ENCODE measurements at regions not wholly inside any gene's neighbourhood (a gene's known extent, or its start where the extent isn't known, plus 50 kb on each side); places are given as distances from the start of the nearest gene placed in this dataset.
"Not testable (repeated sequence)": the region's sequence is repeated elsewhere in the genome, so short reads cannot be mapped to it uniquely, and the experiment has no call there.

DNA sequence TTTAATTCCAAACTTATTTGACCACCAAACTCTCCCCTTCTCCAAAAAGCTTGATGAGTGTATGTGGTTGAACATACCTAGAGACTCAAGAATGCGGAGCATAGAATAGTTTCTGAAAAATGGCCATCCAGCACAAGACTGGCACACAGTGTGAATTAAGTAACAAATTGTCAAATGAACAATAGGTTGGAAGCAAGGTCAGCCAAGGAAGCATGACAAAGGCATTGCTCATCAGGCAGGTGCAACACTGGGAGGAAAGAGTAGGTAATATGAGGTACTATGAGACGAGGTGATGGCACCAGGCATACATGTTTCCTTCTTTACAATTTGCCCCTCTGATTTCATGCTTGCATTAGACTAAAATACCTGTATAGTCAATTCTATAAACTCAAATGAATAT, 73.7 kb downstream of the DKK1 start:
- no peak for DNase-seq
- Mint-ChIP-seq H3K4me1 (peaks cover 6% of the 10 kb centered on the region), H3K27ac (no peak overlapping the region), H3K4me3 (no peak overlapping the region), H3K9me3 (no peaks in the 10 kb centered on the region), H3K27me3 (ENCODE audit: low read depth, poor library complexity) (no peaks in the 10 kb centered on the region), H3K36me3 (ENCODE audit: low read depth) (no peaks in the 10 kb centered on the region)
- TF ChIP-seq, protein P1, sequence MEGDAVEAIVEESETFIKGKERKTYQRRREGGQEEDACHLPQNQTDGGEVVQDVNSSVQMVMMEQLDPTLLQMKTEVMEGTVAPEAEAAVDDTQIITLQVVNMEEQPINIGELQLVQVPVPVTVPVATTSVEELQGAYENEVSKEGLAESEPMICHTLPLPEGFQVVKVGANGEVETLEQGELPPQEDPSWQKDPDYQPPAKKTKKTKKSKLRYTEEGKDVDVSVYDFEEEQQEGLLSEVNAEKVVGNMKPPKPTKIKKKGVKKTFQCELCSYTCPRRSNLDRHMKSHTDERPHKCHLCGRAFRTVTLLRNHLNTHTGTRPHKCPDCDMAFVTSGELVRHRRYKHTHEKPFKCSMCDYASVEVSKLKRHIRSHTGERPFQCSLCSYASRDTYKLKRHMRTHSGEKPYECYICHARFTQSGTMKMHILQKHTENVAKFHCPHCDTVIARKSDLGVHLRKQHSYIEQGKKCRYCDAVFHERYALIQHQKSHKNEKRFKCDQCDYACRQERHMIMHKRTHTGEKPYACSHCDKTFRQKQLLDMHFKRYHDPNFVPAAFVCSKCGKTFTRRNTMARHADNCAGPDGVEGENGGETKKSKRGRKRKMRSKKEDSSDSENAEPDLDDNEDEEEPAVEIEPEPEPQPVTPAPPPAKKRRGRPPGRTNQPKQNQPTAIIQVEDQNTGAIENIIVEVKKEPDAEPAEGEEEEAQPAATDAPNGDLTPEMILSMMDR (IDR thresholded peaks at IDR 0.05): no peak

DNA sequence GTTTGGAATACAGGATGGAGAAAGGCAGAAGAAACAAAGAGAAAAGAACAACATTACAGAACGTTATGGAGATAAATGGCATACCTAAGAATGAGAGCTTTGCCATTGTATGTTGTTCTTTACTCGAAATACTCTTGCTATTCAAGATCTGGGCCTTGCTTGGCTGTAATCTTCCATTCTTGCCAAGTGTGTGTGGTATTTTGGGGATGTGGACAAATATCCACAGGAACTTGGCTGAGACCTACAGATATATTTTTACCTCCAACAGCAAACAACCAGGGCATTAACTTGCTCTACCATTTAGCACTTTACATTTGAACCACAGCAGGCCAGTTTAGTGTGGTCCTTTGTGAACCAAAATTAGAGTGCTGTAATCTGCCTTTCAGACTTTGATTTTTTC, 76.3 kb downstream of the DKK1 start:
- no peaks in the 10 kb centered on the region for H3K36me3 Mint-ChIP-seq (ENCODE audit: low read depth)
- TF ChIP-seq, protein P1 (IDR thresholded peaks at IDR 0.05): no peak
- H3K4me1 Mint-ChIP-seq: peaks cover 6% of the 10 kb centered on the region
- peaks cover 5% of the 10 kb centered on the region for H3K9me3 Mint-ChIP-seq
- no peak overlapping the region for H3K27ac Mint-ChIP-seq
- no peak overlapping the region for H3K4me3 Mint-ChIP-seq
- no peaks in the 10 kb centered on the region for H3K27me3 Mint-ChIP-seq (ENCODE audit: low read depth, poor library complexity)
- DNase-seq: no peak

DNA sequence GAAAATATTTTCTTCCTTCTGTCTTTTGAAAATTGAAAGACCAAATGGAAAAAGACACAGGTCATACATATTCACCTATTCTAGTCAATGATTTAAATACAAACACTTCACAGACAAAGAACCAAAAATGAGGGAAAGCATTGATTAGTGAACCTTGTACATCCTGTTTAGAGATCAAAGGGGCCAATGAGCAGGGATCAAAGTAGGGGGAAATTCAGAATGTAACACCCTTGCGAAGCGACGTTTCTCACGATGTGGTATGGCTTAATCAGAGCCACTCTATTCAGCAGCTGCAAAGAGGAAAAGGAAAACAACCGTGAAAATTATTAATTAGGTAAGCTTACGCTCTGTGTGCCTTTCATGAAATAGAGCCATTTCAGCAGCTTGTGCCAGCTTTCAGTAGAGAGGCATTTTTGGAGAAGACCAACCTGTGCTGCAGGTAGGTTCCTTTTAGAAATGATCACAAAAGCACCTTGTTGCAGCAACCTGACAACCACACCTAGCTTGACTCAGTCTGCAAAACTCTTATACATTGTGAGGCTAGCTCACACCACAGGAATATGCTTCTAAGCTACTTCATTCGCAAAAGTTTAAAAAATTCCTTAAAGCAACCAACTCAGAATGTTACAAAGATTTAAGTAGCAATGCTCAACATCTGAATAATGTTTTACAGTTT, 78.0 kb downstream of the DKK1 start:
- TF ChIP-seq, protein P1 (IDR thresholded peaks at IDR 0.05): no peak

DNA sequence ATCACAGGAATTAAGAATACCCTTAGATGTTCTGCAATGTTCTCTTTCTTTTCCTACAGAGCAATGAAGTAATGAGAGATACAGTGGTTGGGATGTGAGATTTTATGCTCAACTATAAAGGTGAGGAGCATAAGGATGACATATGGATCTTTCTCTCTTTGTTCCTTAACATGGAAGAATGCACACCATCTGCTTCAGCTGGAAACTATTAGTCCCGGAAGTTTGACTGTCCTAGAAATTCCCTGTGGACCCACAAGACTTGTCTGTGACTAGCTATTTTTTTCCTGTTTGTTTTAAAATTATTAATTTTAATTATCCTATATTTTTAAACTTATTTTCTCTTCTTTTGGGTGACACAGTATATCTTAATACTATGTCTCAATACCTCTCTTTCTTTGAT, 80.2 kb downstream of the DKK1 start:
- H3K27ac Mint-ChIP-seq: no peak overlapping the region

More for the DNA sequence above, 78.0 kb downstream of the DKK1 start:
- no peak overlapping the region for H3K27ac Mint-ChIP-seq
- no peak for DNase-seq
- H3K27me3 Mint-ChIP-seq (ENCODE audit: low read depth, poor library complexity): no peaks in the 10 kb centered on the region
- H3K9me3 Mint-ChIP-seq: peaks cover 5% of the 10 kb centered on the region
- H3K4me1 Mint-ChIP-seq: peaks cover 6% of the 10 kb centered on the region
- no peak overlapping the region for H3K4me3 Mint-ChIP-seq
- H3K36me3 Mint-ChIP-seq (ENCODE audit: low read depth): no peaks in the 10 kb centered on the region

DNA sequence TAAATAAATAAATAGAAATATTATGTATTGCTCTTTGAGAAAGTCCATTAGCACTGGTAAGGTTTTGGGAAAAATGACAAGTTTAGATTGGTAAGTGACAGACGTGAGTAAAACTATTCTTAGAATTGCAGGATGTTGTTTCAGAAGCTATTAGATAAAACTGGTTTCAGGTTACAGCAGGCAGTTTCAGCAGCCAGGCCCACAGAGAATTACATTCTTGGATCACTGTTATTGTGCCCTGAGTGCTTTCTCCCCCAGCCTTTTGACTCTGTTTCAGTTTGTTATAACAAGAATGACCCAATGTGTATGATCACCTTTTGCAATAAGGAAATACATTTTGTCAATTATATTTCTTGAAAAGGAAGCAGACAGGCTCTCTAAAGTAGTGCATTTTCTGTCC, 86.5 kb downstream of the DKK1 start:
- Mint-ChIP-seq H3K9me3 (peaks cover 53% of the 10 kb centered on the region), H3K27ac (no peak overlapping the region), H3K27me3 (ENCODE audit: low read depth, poor library complexity) (no peaks in the 10 kb centered on the region), H3K4me1 (no peaks in the 10 kb centered on the region), H3K36me3 (ENCODE audit: low read depth) (peaks cover 16% of the 10 kb centered on the region), H3K4me3 (no peak overlapping the region)
- TF ChIP-seq, protein P1 (IDR thresholded peaks at IDR 0.05): no peak
- no peak for DNase-seq

More for the DNA sequence above, 80.2 kb downstream of the DKK1 start:
- no peaks in the 10 kb centered on the region for H3K36me3 Mint-ChIP-seq (ENCODE audit: low read depth)
- no peak overlapping the region for H3K4me3 Mint-ChIP-seq
- no peaks in the 10 kb centered on the region for H3K27me3 Mint-ChIP-seq (ENCODE audit: low read depth, poor library complexity)
- peaks cover 10% of the 10 kb centered on the region for H3K9me3 Mint-ChIP-seq
- TF ChIP-seq, protein P1 (IDR thresholded peaks at IDR 0.05): no peak
- no peak for DNase-seq
- H3K4me1 Mint-ChIP-seq: peaks cover 6% of the 10 kb centered on the region

DNA sequence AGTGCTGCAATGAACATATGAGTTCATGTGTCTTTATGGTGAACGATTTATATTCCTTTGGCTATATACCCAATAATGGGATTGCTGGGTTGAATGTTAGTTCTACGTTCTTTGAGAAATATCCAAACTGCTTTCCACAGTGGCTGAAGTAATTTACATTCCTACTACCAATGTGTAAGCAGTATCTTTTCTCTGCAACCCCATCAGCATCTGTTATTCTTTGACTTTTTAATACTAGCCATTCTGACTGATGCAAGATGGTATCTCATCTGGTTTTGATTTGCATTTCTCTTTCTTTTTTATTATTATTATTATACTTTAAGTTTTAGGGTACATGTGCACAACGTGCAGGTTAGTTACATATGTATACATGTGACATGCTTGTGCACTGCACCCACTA, 89.7 kb downstream of the DKK1 start:
- not testable (repeated sequence) for H3K4me1 Mint-ChIP-seq; H3K4me3 Mint-ChIP-seq; H3K27ac Mint-ChIP-seq; DNase-seq; H3K27me3 Mint-ChIP-seq (ENCODE audit: low read depth, poor library complexity)
- Mint-ChIP-seq H3K36me3 (ENCODE audit: low read depth) (peaks cover 16% of the 10 kb centered on the region), H3K9me3 (peaks cover 60% of the 10 kb centered on the region)

All from nephron progenitor cell (in vitro differentiated cells).